GM12873 (cell line): ENCODE measurements at regions not wholly inside any gene's neighbourhood (a gene's known extent, or its start where the extent isn't known, plus 50 kb on each side); places are given as distances from the start of the nearest gene placed in this dataset.

Experiments
- TF ChIP-seq, protein P1 (sequence below): IDR thresholded peaks from 2 replicates; pipeline ENCODE4 v1.5.1; 2012; ENCODE audit warnings: low read depth, mild to moderate bottlenecking, moderate library complexity, low read length, control low read depth; ENCODE audit not compliant: insufficient read depth; ENCODE audit errors: missing control alignments

DNA sequence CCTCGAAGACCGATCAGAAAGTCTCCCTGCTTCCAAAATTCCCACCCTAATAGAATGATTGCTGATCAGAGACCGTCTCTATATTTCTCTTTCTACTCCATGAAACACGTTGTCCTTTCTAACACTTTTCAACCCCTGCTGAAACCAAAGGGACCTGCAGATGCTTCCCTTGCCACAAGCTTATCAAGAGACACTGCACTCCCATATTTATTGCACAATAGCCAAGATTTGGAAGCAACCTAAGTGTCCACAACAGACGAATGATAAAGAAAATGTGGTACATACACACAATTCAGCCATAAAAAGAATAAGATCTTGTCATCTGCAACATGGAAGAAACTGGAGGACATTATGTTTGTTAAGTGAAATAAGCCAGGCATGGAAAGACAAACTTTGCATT is 125.1 kb downstream of the FOXD1 start:
- TF ChIP-seq, protein P1, sequence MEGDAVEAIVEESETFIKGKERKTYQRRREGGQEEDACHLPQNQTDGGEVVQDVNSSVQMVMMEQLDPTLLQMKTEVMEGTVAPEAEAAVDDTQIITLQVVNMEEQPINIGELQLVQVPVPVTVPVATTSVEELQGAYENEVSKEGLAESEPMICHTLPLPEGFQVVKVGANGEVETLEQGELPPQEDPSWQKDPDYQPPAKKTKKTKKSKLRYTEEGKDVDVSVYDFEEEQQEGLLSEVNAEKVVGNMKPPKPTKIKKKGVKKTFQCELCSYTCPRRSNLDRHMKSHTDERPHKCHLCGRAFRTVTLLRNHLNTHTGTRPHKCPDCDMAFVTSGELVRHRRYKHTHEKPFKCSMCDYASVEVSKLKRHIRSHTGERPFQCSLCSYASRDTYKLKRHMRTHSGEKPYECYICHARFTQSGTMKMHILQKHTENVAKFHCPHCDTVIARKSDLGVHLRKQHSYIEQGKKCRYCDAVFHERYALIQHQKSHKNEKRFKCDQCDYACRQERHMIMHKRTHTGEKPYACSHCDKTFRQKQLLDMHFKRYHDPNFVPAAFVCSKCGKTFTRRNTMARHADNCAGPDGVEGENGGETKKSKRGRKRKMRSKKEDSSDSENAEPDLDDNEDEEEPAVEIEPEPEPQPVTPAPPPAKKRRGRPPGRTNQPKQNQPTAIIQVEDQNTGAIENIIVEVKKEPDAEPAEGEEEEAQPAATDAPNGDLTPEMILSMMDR: no peak

GRCh38 chr5:73322437-73323076 is 126.0 kb downstream of the FOXD1 start:
- TF ChIP-seq, protein P1: no peak

DNA sequence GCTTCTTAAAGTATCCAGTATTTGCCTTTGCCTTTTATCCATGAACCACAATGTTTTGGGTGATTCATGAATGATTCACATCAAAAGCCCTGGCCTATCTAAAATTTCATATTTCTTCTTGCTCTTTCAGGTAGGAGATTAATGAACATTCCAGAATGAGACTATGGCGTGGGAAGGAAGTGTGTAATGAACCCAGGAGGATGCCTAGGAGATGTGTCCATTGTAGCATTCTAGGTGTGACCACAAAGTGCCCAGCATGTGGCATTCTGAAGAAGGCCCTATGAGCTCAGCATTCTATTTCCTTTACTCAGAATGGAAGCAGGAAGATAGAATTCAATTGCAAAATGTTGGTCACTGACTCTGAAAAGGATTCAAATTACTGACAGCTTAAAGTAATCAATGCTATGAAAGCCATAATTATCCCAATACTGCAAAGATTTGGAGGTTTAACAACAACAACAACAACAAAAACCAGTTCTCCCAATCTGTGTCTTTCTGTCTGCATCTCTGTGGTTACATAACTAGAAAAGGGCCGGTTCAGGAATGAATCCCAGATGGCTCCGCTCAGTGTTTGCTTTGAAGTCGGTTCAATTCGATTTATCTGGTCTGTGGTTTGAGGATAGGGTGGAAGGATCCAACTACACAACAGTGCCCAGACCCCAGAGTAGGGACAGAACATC is 126.7 kb downstream of the FOXD1 start:
- TF ChIP-seq, protein P1: no peak

DNA sequence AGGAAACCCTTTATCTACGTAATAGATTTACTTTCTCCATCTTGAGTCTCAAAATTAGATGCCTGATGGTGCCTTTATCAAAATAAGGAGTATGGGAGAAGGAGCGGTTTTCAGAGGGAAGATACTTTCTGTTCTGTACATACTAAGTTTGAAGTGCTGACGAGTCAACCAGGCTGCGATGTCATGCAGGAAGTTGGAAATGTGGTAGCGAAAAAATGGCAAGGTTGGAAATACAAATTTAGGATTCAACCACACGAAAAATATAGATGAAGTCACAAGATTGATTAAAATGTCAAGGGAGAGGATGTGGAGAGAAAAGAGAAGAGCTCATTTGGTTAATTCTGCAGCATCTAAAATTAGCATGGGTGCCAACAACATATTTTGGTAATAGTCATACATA is 129.5 kb downstream of the FOXD1 start:
- TF ChIP-seq, protein P1: no peak

GRCh38 chr5:73318308-73318719 is 130.3 kb downstream of the FOXD1 start:
- TF ChIP-seq, protein P1: no peak

DNA sequence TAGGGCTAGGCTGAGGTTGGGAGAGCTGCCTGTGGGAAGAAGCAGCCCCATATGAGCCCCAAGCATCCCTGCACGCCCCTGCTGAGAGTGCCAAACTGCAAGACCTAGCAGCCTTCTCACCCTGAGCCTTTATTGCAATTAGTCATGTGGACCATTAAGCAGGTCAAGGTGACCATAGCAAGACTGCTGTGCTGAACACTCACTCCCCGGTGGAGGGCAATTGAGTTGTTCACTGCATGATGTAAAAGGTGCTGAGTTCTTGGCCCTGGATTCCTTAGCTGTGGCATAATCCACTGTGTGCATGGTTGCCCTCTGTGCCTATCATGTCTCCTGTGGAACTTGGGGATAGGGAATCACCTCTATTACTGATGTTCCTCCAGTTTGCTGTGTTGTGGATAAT is 131.1 kb downstream of the FOXD1 start:
- TF ChIP-seq, protein P1: no peak

DNA sequence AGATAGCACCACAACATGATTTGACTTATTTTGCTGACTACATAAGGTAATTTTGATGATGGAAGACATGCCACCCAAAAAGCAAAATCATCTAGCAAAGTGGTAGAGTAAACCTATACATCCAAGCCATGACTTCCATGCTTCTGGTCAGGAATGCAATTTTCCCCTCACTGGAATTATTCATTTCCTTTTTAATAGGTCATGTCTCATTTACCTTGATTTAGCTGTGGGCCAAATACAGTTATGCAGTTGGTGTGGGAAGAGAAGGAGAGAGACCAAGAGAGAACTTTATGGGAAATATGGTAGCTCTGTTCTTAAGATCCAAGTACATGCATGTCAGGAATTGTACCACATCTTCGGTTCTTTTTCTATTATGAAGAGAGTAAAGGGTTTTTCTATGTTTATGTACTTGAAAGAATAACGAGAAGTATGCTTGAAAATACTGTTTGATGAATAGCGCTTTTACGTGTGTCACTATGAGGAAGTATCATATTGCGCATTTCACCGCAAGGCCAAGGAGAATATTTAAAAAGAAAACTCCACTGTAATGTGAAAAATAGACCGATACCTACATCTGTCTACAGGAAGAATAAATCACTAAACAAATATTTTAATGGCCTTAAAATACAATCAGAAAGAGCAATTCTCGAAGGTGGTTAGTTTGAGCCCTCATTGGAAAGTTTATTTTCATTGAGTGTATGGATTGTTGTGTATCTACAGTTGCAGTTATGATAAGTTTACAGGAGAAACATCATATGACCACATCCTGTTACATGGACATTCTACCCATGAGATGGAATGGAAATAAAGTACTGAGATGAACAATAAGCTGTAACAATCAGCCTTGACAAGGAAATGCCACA is 134.0 kb downstream of the FOXD1 start:
- TF ChIP-seq, protein P1: no peak
